G401 (cell line): ENCODE measurements at regions not wholly inside any gene's neighbourhood (a gene's known extent, or its start where the extent isn't known, plus 50 kb on each side); places are given as distances from the start of the nearest gene placed in this dataset.

Experiments
- DNase-seq: peaks from one replicate; pipeline ENCODE4 v3.0.0-alpha.2; 2015; ENCODE audit warnings: low spot score
- in situ Hi-C: cut with HindIII; loops from 2 replicates; pipeline ENCODE4 v1.10.0; 2016; ENCODE audit warnings: low sequenced_read_pairs, mixed read lengths

DNA sequence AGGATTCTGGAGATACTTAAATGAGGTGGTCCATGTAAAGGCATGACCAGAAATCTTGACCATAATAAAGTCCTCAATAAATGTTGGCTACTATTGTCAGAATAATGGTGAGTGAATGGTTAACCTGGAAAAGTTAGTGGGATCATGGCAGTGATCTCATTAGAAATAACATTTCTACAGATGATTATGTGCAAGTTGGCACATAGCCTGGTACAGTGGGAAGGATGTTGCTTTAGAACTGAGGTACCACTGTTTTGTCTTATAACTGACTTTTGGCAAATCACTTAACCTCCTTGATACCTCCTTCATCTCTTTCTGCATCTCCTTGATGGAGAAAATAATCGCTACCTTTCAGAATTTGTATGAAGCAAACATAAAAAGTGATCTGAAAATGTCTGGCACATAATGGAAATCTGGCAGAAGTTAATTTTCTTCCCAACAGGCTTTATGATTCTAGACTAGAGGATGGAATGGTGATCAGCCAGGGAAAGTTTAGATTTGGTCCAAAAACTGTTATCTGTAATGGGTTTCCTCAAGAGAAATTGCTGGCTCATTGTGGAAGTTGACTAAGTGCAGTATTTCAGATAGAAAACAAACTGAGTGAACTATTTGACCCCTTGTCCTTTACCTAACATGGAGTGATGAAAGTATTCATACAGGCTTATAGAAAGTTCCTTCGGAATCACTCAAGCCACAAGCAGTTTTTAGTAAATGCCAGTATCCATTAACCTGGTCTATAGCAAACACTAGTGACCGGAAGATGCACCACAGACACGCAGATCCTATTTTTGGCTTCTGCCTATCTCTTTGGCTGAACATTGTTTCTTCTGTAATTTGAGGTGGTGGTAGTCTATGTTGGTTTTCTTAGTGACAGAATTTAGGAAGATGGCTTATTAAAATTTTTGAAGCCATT is 449.6 kb upstream of the TGFBR2 start:
- in situ Hi-C loops = no loop called here
- DNase-seq = no peak

DNA sequence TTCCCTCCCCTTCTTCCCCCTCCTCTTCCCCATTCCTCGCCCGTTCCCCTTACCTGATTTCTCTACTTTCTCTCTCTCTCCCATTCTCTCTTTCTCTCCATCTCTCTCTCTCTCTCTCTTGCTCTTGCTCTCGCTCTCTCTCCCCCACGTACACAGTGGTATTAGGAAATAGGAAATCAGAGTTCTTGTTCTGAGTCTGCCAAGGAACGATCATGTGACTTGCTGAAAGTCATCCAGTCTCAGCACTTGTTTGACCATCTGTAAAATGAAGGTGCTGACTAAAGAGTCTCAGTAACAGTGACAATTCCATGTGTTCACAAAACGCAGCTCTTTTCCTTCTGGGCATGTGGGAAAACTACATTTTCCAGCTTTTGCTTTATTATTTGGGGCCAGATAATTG is 445.0 kb upstream of the TGFBR2 start:
- in situ Hi-C loops = no loop called here
- no peak for DNase-seq

DNA sequence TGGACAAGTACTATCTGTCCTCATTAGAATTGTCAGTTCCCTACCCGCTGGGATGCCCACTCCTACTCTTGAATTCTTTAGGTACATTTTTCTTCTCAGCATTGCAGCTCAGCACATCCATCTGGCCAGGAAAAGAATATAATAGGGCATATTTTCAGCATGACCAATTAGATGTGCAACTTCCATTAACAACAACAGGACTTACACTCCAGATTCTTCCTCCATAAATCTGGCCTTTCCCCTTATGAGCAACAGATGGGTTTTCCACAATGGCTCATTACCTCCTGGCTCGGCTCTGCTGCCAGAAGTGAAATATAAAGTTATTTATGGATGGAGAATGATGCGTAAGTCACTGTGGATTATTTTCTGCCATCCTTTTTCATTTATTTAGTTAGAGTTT is 443.8 kb upstream of the TGFBR2 start:
- DNase-seq = no peak
- in situ Hi-C loops = no loop called here

DNA sequence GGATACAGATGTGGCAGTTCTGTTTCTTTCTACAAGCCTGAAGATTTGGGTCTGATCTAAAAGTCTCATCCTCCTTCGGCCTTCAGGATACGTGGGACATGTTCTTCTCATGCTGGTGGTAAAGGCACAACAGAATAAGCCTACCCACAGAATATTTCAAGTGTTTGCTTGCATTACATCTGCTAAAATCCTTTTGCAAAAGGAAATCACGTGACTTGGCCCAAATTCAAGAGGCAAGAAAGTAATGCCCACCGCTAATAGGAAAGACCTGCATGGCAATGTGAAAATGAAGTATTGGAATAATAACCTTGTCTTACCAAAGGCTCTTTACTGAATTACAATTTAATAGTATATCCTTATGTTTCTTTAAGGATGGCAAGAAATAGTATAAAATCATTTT is 439.9 kb upstream of the TGFBR2 start:
- no peak for DNase-seq
- in situ Hi-C loops = no loop called here

DNA sequence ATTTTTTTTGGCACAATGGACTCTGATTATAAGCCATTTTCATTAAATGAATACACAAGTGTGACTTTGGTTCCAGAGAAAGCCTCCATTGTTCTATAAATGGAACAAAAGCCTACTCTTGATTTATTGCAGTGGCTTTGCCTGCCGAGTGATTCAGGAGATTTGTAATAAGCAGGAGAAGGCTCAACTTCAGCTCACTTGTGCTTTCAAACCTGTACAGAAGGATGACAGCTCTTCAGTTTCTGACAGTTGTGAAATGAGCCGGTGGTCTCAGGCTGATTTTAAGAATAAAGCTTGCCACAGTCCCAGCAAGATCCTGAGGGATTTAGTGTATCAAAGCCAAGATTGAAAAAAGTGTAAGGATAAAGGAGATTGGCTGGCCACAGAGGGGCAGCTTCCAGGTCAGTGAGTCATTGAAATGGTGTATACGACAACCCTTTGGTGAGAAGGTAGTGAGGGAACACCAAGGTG is 438.8 kb upstream of the TGFBR2 start:
- DNase-seq = no peak
- in situ Hi-C loops = no loop called here

DNA sequence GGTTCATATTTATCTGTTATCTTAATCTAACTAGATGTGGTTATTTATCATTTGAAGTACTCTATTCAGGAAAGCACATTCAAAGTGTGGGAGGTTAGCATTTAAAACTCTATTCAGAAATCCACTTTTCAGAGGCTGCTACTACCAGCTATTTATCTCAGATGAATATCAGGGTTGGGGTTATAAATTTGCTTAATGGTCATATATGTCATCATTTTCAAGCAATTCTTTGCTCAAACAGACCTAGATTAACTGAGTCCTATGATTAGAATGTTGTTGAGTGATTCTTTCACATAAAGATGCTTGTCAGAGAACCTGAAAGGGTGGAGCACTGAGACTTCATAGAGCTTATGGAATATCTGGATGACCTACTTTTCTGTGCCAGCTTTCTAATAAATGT is 436.9 kb upstream of the TGFBR2 start:
- no peak for DNase-seq
- in situ Hi-C loops = no loop called here

DNA sequence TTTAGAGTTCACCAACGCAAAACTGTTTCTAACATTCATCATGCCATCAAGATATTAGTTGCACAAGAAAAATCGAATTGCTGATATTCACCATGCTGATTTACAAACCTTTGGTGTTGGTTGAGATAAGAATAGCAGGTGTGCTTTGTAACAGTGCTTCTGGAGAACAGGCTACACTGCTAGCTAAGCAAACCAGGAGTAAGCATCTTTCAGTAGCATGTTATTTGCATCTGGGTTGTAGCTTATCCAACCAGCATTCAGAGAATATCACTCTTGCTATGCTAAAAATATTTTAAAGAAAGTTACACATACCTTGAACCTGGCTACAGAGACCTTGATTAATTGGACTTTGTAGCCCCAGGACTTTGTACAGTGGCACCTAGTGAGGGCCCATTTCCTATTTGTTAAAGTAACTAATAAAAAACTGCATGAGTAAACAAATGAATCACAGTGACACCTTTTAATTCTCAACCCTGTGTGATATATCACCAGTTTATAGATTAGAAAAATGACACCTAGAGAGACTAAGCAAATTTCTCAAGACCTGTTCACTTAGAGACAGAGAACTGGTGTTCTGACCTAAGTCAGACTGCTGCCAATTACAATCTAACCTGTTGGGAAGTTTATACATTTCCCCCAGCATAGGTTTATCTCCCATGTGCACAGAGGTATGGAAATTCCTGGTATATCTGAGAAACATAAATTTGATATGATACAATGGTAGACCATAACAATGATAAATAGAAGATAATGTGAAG is 435.5 kb upstream of the TGFBR2 start:
- DNase-seq = no peak
- in situ Hi-C loops = no loop called here

DNA sequence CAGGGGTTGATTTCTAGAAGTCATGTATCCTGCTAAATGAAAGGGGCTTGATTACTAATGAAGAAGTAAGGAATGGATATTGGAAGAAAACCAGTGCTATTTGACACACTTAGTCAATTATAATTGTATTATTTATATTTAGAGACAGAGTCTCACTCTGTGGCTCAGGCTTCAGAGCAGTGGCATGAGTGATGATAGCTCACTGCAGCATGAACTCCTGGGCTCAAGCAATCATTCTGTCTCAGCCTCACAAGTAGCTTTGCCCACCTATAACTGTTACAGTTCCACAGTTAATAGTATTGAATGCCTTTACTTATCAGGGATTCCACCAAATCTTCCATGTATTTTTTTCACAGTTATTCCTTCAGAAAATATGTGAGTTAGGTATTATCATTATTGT is 432.0 kb upstream of the TGFBR2 start:
- no peak for DNase-seq
- in situ Hi-C loops = no loop called here

DNA sequence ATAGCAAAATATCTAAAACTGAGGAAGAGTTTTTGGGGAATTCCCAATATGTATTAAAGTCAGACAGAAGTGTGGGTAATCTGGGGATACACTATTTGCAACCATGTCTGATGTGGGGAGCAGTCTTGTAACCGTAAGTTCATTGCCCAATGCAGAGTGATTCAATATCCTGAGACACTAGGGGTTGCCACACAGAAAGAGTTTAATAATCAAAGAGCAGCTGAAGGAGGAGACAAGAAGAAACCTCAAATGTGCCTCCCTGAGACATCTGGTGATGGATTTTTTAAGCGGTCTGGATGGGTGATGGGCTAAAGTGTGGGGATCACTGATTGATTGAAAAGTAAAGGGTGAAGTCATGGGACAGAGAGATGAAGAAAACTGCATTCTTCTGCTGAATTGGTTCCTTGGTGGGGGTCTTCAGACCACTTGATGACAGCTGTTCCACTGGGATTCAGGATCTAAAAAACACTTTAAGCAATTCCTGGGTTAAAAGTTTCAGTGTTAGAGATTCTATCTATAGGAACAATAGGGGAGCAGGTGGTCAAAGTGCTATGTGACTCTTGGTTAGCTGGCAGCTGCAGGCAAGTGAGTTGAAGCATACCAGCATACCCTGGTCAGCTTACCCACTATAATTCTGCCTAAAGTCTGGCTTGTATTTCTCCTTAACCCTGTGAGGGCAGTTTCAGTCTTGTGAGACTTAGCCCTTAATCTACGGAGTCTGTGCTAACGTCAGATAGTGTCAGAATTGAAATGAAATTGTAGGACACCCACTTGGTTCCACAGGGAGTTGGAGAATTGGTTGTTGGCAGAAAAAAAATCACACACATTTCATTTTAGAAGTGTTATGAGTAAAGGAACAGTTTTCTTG is 425.9 kb upstream of the TGFBR2 start:
- in situ Hi-C loops = no loop called here
- no peak for DNase-seq

DNA sequence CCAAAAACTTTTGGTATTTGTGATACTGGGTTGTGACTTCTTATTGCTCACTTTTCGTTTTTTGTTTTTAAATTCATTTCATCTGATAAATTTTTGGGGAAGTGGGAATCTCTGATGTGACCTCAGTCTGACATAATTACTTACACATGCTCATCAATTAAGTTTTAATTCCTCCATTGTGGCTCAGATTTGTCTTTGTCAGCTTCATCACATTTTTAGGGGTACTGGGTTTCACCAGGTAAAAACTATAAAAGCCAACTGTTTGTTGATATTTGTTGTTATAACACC is 425.3 kb upstream of the TGFBR2 start:
- in situ Hi-C loops = no loop called here
- no peak for DNase-seq

DNA sequence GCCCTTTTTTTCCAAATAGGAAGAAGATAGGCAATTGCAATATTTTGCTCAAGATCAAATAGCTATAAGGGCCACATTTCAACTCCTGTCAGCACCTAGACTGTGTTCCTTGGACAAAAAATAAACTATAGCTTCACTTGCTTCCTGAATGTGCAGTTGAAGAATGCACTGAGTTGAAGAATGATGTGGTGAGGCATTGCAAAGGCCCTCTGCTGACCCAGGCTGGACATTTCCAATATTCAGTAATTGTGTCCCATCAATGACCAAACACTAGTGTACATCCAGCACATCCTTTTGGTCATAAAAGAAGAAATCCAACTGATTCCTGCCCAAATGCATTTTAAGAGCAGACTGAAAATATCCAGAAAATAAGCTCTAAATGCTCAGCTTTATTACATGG is 424.8 kb upstream of the TGFBR2 start:
- DNase-seq = no peak
- in situ Hi-C loops = no loop called here

DNA sequence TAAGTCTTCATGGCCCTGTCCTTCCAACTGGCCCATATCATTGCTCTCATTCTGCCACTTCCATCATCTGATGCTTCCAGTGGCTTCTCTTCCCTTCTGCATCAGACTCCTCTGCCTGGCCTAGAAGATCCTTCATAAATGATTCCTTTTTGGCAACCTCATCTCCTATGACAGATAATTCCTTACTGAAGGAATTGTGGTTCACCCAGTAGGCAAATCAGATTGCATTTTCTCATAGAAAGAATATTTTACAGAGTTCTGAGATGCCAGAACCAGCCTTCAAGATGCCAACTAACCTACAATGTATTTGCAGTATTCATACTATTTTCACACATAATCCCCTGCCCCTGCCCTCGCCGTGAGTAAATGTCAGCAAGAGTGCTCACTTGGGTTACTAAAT is 423.0 kb upstream of the TGFBR2 start:
- in situ Hi-C loops = no loop called here
- no peak for DNase-seq

DNA sequence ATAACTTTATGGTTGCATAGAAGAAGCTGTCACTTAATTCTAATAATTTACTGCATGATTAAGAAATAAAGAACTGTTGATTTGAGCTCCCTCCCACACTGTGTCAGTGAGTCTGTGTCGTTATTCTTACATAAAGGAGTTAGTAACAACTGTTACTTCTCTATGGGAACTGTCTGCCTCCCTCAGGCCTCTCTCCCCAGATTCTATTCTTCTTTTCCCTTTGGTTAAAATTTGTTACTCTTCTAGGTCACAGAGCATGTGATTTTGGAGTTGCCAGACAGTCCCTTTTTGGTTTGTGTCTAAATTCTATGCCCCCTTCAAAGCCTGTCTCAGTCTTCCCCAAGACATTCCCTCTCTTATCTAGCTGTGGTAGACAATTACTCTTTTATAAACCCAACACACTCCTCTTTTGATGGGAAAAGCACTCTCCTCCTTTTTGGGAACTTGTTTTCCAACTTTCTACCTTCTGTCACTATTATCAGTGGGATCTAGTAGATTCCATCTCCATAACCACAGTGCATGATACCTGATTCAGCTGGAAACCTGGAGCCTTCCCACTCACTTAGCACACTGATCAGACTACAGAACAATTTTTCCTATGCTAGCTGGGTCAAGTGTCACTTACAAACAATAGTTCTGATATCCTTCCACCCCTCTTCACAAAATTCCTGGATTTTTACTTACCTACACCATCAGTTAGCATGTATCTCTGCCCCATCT is 422.1 kb upstream of the TGFBR2 start:
- no peak for DNase-seq
- in situ Hi-C loops = no loop called here

DNA sequence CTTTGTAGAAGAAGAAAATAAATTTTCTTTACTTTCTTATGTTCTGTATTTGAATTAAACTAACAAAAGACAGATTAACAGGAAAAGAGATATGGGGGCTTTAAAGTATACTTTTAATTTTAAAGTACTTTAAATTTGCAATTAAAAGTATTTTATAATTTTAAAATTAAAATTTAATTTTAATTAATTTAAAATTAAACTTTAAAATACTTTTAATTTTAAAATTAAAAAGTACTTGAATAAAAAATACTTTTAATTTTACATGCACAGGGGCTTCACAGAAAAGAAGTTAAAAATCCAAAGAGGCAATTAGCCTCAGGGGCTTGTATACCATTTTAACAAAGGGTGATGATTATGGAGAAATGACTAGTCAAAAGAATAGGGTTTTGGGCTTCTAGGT is 420.5 kb upstream of the TGFBR2 start:
- in situ Hi-C loops = no loop called here

DNA sequence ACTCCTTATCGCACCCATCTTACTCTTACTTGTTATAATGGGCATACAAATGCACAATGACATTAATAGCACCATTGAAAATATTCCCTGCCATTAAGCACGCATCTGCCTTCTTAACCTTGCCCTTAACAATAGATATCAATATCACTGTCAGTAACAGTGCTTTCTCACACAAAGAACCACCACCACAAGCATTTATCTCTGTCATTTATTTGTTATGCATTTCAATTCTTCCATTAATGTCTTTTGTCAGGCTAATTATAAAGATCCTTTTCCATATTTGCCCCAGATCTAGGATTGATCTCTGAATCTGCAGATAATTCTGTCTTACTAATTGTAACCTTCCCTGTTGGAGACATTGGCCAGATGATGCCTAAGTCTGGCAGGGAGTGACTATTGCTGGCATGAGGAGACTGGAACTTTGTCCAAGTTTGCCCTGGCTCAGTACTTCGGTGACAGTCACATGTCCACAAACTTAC is 419.6 kb upstream of the TGFBR2 start:
- in situ Hi-C loops = no loop called here
- DNase-seq = peak; percentile 2

More for the DNA sequence above, 420.5 kb upstream of the TGFBR2 start:
- DNase-seq = no peak

DNA sequence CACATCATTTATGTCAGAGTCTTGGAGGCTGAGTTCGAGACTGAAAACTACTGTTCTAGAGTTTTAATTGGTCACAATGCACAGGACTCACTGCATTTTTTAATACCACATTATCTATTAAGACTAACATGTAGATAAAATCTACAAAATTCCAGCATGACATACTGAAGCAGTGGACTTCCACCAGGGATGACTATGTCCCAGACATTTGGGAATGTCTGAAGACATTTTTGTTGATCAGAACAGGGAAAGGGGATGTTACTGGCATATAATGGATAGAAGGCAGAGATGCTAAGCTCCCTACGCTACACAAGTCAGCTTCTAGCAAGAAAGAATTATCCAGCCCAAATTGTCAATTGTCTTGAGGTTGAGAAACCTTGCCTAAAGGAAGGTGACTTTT is 419.0 kb upstream of the TGFBR2 start:
- no peak for DNase-seq
- in situ Hi-C loops = no loop called here

DNA sequence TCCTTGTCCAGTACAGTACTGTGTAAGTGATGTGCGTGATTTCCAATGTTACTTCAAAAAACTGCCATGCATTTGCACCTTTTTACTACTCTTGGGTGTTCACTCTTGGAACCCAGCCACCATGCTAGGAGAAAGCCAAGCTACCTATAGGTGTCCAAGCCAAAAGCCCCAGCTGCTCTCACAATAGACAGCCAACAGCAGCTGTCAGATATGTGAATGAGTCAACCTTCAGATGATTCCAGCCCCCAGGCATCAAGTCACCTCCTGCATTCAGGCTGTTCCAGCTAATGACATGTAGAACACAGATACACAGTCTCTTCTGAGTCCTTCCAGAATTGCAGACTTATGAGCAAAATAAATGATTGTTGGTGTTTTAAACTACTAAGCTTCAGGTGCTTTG is 417.7 kb upstream of the TGFBR2 start:
- no peak for DNase-seq
- in situ Hi-C loops = no loop called here

DNA sequence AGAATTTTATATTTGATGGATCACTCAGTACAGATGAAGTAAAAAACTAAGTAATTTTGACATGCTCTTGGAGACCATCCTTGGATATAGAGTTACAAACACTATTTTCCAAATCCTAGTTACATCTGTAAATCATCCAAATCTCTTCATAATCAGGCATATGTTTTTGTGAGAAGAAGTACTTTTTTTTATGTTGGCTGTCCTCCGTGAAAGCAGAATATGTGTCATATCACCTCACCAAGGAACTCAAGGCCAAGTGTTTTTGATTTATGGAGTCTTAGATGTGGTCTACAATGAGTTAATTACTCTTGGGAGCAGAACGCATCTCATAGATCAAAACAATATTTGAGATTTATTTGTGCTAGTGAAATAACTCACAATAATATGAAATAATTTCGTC is 416.5 kb upstream of the TGFBR2 start:
- DNase-seq = no peak
- in situ Hi-C loops = no loop called here

DNA sequence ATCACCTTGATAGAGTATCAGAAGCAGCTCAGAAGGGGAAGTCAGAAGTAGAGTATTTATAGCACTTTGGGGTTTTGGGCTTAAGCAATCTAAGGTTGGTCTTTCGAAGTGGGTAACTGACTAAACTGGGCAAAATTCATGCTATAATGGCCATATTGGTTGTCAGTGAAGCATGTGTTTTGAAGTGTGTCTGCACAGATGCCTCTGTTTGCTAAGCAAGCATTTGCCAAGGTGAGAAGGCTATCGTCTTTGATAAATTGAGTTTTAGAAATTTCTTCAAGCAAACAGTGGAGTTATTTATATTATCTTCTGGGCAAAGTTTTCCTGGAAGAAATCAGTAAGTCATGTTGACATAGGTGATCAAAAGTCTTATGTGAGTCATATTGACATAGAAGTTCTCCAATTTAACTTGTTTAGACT is 412.8 kb upstream of the TGFBR2 start:
- in situ Hi-C loops = no loop called here
- DNase-seq = no peak
